ENCODE measurements at regions not wholly inside any gene's neighbourhood (a gene's known extent, or its start where the extent isn't known, plus 50 kb on each side); places are given as distances from the start of the nearest gene placed in this dataset.
"Not testable (repeated sequence)": the region's sequence is repeated elsewhere in the genome, so short reads cannot be mapped to it uniquely, and the experiment has no call there.

- ChIA-PET POLR2A (no interaction called here), CTCF (no interaction called here)
- TF ChIP-seq, protein P1, sequence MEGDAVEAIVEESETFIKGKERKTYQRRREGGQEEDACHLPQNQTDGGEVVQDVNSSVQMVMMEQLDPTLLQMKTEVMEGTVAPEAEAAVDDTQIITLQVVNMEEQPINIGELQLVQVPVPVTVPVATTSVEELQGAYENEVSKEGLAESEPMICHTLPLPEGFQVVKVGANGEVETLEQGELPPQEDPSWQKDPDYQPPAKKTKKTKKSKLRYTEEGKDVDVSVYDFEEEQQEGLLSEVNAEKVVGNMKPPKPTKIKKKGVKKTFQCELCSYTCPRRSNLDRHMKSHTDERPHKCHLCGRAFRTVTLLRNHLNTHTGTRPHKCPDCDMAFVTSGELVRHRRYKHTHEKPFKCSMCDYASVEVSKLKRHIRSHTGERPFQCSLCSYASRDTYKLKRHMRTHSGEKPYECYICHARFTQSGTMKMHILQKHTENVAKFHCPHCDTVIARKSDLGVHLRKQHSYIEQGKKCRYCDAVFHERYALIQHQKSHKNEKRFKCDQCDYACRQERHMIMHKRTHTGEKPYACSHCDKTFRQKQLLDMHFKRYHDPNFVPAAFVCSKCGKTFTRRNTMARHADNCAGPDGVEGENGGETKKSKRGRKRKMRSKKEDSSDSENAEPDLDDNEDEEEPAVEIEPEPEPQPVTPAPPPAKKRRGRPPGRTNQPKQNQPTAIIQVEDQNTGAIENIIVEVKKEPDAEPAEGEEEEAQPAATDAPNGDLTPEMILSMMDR (IDR thresholded peaks at IDR 0.05), result no peak
- TF ChIP-seq SIN3A (IDR thresholded peaks at IDR 0.05; ENCODE audit: borderline replicate concordance, insufficient read depth, low read depth, low read length), result no peak
- TF ChIP-seq POLR2AphosphoS5 (IDR thresholded peaks at IDR 0.05; ENCODE audit: low read depth, low read length), result no peak
- no peak for TF ChIP-seq REST (IDR thresholded peaks at IDR 0.05; ENCODE audit: insufficient read depth in 1 of 2, low read depth in 2 of 2, low read length in 1 of 2)
- no peak for TF ChIP-seq TCF7L2 (IDR thresholded peaks at IDR 0.05; ENCODE audit: low read depth, low read length)
- no TSS peak for BruUV-seq (replicated peaks)
- H3K4me1 ChIP-seq (ENCODE audit: control insufficient read depth, insufficient read depth, low read length), result no peaks in the 10 kb centered on the region
- H3K9me3 ChIP-seq (ENCODE audit: control insufficient read depth, insufficient read depth, low read depth, low read length), result no peaks in the 10 kb centered on the region
- ATAC-seq (no peak), DNase-seq (ENCODE audit: low read depth, low spot score) (no peak)
- no peaks in the 10 kb centered on the region for H3K36me3 ChIP-seq (ENCODE audit: control insufficient read depth, insufficient read depth, low read length)
- H3K27ac ChIP-seq (ENCODE audit: low read length), result no peak overlapping the region
- in situ Hi-C loops (cut with HindIII; ENCODE audit: low pct_unique_long_range_greater_than_20kb, low sequenced_read_pairs), result no loop called here
- no peak overlapping the region for H3K4me3 ChIP-seq (ENCODE audit: low read depth in 2 of 2, low read length in 2 of 2)
- H3K27me3 ChIP-seq (ENCODE audit: control insufficient read depth, insufficient read depth, low read length), result no peaks in the 10 kb centered on the region
- intact Hi-C loops (cut with micrococcal nuclease; ENCODE audit: unreplicated experiment), result no loop called here
These were observed 287.0 kb upstream of the POF1B start for GRCh38 chrX:85666471-85666870.

- H3K4me3 ChIP-seq (ENCODE audit: low read depth in 2 of 2, low read length in 2 of 2); H3K27ac ChIP-seq (ENCODE audit: low read length); ATAC-seq; intact Hi-C loops (cut with micrococcal nuclease; ENCODE audit: unreplicated experiment); DNase-seq (ENCODE audit: low read depth, low spot score); CTCF ChIA-PET; H3K27me3 ChIP-seq (ENCODE audit: control insufficient read depth, insufficient read depth, low read length); BruUV-seq (replicated peaks); H3K9me3 ChIP-seq (ENCODE audit: control insufficient read depth, insufficient read depth, low read depth, low read length); H3K4me1 ChIP-seq (ENCODE audit: control insufficient read depth, insufficient read depth, low read length); POLR2A ChIA-PET; H3K36me3 ChIP-seq (ENCODE audit: control insufficient read depth, insufficient read depth, low read length); in situ Hi-C loops (cut with HindIII; ENCODE audit: low pct_unique_long_range_greater_than_20kb, low sequenced_read_pairs): not testable (repeated sequence)
These were observed 284.5 kb upstream of the POF1B start for GRCh38 chrX:85663970-85664369.

DNA sequence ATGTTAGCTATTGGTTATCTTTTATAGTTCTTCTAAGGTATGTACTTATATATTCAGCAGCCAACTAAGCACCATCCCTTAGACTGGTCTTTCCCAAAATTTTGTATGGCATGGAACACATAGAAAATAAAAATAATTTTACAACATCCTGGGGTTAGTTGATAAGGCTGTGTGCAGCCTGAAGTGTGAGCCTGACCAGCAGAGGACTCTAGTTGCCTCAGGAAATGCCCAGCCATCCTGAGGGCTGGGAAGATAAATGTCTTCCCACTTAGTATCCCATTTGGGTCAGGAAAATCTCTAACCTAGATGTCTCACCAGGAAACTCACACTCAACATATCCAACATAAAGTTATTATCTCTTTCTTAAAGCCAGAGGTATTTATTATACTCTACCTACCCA is 251.4 kb upstream of the POF1B start:
- ChIA-PET POLR2A (no interaction called here), CTCF (no interaction called here)
- no TSS peak for BruUV-seq (replicated peaks)
- Histone ChIP-seq H3K4me1 (ENCODE audit: control insufficient read depth, insufficient read depth, low read length) (no peaks in the 10 kb centered on the region), H3K9me3 (ENCODE audit: control insufficient read depth, insufficient read depth, low read depth, low read length) (no peaks in the 10 kb centered on the region), H3K36me3 (ENCODE audit: control insufficient read depth, insufficient read depth, low read length) (no peaks in the 10 kb centered on the region), H3K27me3 (ENCODE audit: control insufficient read depth, insufficient read depth, low read length) (no peaks in the 10 kb centered on the region), H3K4me3 (ENCODE audit: low read depth in 2 of 2, low read length in 2 of 2) (no peak overlapping the region), H3K27ac (ENCODE audit: low read length) (no peak overlapping the region)
- TF ChIP-seq POLR2AphosphoS5 (IDR thresholded peaks at IDR 0.05; ENCODE audit: low read depth, low read length) (no peak), TCF7L2 (IDR thresholded peaks at IDR 0.05; ENCODE audit: low read depth, low read length) (no peak), SIN3A (IDR thresholded peaks at IDR 0.05; ENCODE audit: borderline replicate concordance, insufficient read depth, low read depth, low read length) (no peak), REST (IDR thresholded peaks at IDR 0.05; ENCODE audit: insufficient read depth in 1 of 2, low read depth in 2 of 2, low read length in 1 of 2) (no peak)
- TF ChIP-seq, protein P1 (IDR thresholded peaks at IDR 0.05), result no peak
- in situ Hi-C loops (cut with HindIII; ENCODE audit: low pct_unique_long_range_greater_than_20kb, low sequenced_read_pairs) (no loop called here), intact Hi-C loops (cut with micrococcal nuclease; ENCODE audit: unreplicated experiment) (no loop called here)
- ATAC-seq, result no peak
- no peak for DNase-seq (ENCODE audit: low read depth, low spot score)
